ENCODE measurements at regions not wholly inside any gene's neighbourhood (a gene's known extent, or its start where the extent isn't known, plus 50 kb on each side); places are given as distances from the start of the nearest gene placed in this dataset.
A peak's percentile ranks its signal among the peaks of the same experiment; 100 is the strongest.

- Histone ChIP-seq H4K20me1 (ENCODE audit: control insufficient read depth, insufficient read depth, insufficient read length) (no peaks in the 10 kb centered on the region), H3K4me2 (ENCODE audit: insufficient read depth, insufficient read length, low read length) (no peak overlapping the region), H2AFZ (ENCODE audit: low read length) (no peak overlapping the region), H2BK5ac (ENCODE audit: insufficient read length, low read length) (no peak overlapping the region), H3K23me2 (ENCODE audit: insufficient read length, low read depth, low read length, poor library complexity, severe bottlenecking) (no peaks in the 10 kb centered on the region), H2BK120ac (ENCODE audit: low read depth, low read length, poor library complexity, severe bottlenecking) (no peak overlapping the region), H3T11ph (ENCODE audit: low read length) (no peak overlapping the region), H3K27ac (ENCODE audit: insufficient read length, low read depth, low read length) (no peak overlapping the region), H2BK15ac (ENCODE audit: low read depth, low read length) (no peak overlapping the region), H3K4me1 (ENCODE audit: insufficient read depth, low read length) (no peaks in the 10 kb centered on the region), H2AK5ac (ENCODE audit: insufficient read length, low read length) (no peak overlapping the region), H3K56ac (ENCODE audit: insufficient read length, low read depth, low read length) (no peak overlapping the region), H3K23ac (ENCODE audit: insufficient read length, low read depth, low read length) (no peak overlapping the region), H3K9me3 (ENCODE audit: control insufficient read depth, low read depth, low read length) (no peaks in the 10 kb centered on the region), H3K79me1 (ENCODE audit: insufficient read depth, low read depth, low read length, poor library complexity, severe bottlenecking) (no peaks in the 10 kb centered on the region), H3K79me2 (ENCODE audit: insufficient read depth, low read length) (no peaks in the 10 kb centered on the region), H2BK12ac (ENCODE audit: insufficient read length, low read depth, low read length) (no peak overlapping the region), H4K5ac (ENCODE audit: insufficient read length, low read depth, low read length) (no peak overlapping the region), H3K18ac (ENCODE audit: insufficient read length, low read depth, low read length) (no peak overlapping the region), H3K9ac (ENCODE audit: extremely low read depth, insufficient read length, low read length) (no peak overlapping the region), H4K8ac (replicated peaks; ENCODE audit: insufficient read length, low read depth, low read length) (no peak overlapping the region), H2BK20ac (ENCODE audit: low read depth, low read length, poor library complexity, severe bottlenecking) (no peak overlapping the region), H3K4ac (ENCODE audit: low read depth, low read length) (no peak overlapping the region), H4K91ac (ENCODE audit: insufficient read length, low read depth, low read length) (no peak overlapping the region), H3K14ac (ENCODE audit: insufficient read depth, low read length) (no peak overlapping the region), H3K27me3 (ENCODE audit: insufficient read depth, low read length) (no peaks in the 10 kb centered on the region)
- TF ChIP-seq, protein P1, sequence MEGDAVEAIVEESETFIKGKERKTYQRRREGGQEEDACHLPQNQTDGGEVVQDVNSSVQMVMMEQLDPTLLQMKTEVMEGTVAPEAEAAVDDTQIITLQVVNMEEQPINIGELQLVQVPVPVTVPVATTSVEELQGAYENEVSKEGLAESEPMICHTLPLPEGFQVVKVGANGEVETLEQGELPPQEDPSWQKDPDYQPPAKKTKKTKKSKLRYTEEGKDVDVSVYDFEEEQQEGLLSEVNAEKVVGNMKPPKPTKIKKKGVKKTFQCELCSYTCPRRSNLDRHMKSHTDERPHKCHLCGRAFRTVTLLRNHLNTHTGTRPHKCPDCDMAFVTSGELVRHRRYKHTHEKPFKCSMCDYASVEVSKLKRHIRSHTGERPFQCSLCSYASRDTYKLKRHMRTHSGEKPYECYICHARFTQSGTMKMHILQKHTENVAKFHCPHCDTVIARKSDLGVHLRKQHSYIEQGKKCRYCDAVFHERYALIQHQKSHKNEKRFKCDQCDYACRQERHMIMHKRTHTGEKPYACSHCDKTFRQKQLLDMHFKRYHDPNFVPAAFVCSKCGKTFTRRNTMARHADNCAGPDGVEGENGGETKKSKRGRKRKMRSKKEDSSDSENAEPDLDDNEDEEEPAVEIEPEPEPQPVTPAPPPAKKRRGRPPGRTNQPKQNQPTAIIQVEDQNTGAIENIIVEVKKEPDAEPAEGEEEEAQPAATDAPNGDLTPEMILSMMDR (conservative IDR thresholded peaks at IDR 0.05): peak; percentile 75
- no peak overlapping the region for H3K27ac Mint-ChIP-seq
- peaks cover 10 to 11% of the 10 kb centered on the region in 2 experiments; a peak in 3 of 5 replicates for H3K9me3 Mint-ChIP-seq
- H3K4me3 Mint-ChIP-seq: no peak overlapping the region
- H3K36me3 Mint-ChIP-seq (ENCODE audit: insufficient read depth in 1 of 3, low read depth in 3 of 3): peaks cover 4 to 10% (median 7%) of the 10 kb centered on the region in 3 experiments; a peak in 6 of 7 replicates
- WGBS (ENCODE audit: extremely low coverage, insufficient read length, low lambda C conversion rate): no CpG with 5 or more reads among the region's 11 CpGs
- peaks cover 0 to 2% of the 10 kb centered on the region in 2 experiments; a peak in 2 of 4 replicates for H3K4me1 Mint-ChIP-seq
- peak; percentile 79 for DNase-seq
- H3K27me3 Mint-ChIP-seq (ENCODE audit: low read depth): no peaks in the 10 kb centered on the region
Observed at GRCh38 chr4:57426779-57427395, 316.7 kb upstream of the IGFBP7 start.
